ENCODE measurements at regions not wholly inside any gene's neighbourhood (a gene's known extent, or its start where the extent isn't known, plus 50 kb on each side); places are given as distances from the start of the nearest gene placed in this dataset.

GRCh38 chr11:95544095-95544856 is 245.3 kb downstream of the FAM76B start:
- TF ChIP-seq CTCF (IDR thresholded peaks at IDR 0.05) = no peak
- TF ChIP-seq EZH2 (IDR thresholded peaks at IDR 0.05) = no peak
